HepG2 (cell line): ENCODE measurements at regions not wholly inside any gene's neighbourhood (a gene's known extent, or its start where the extent isn't known, plus 50 kb on each side); places are given as distances from the start of the nearest gene placed in this dataset.

Experiments
- CTCF ChIP-seq: sonication (generic); formaldehyde crosslinking; IDR thresholded peaks from 2 replicates; pipeline ENCODE4 v1.5.0; 2020; ENCODE audit warnings: mild to moderate bottlenecking, missing genetic modification reagents, moderate library complexity
- EZH2 ChIP-seq: conservative IDR thresholded peaks from 2 replicates; pipeline ENCODE4 v1.6.1; 2012; ENCODE audit warnings: mild to moderate bottlenecking, low read depth, low read length, moderate library complexity
- POLR2A ChIP-seq, 2 experiments: IDR thresholded peaks; 2 replicates each; pipeline ENCODE4 v1.6.1; 2011; ENCODE audit warnings: low read depth in 2 of 2, low read length in 2 of 2, mild to moderate bottlenecking in 1 of 2, moderate library complexity in 1 of 2; ENCODE audit not compliant: insufficient read depth in 1 of 2
- SIN3A ChIP-seq: IDR thresholded peaks from 2 replicates; pipeline ENCODE4 v1.6.1; 2011; ENCODE audit warnings: low read depth, mild to moderate bottlenecking, control low read depth, low read length, borderline replicate concordance
- SP1 ChIP-seq, 2 experiments: fragments of 450-650 bp in 1 of 2; sonication (generic) in 1 of 2; formaldehyde crosslinking in 1 of 2; IDR thresholded peaks; 2 replicates each; pipeline versions ENCODE4 v1.4.0 to v1.6.1; 2016 to 2020; ENCODE audit warnings: missing genetic modification reagents in 1 of 2
- TARDBP ChIP-seq: sonication (generic); formaldehyde crosslinking; IDR thresholded peaks from 2 replicates; pipeline ENCODE4 v1.8.0; 2022; ENCODE audit warnings: mild to moderate bottlenecking, missing genetic modification reagents
- TCF7L2 ChIP-seq: IDR thresholded peaks from 2 replicates; pipeline ENCODE4 v1.6.1; 2011; ENCODE audit warnings: mild to moderate bottlenecking, low read depth, low read length, moderate library complexity
- TMF1 ChIP-seq: sonication (generic); formaldehyde crosslinking; IDR thresholded peaks from 2 replicates; pipeline ENCODE4 v1.8.1; 2022; ENCODE audit warnings: low read depth, missing genetic modification reagents
- ZNF614 ChIP-seq: IDR thresholded peaks from 2 replicates; pipeline ENCODE4 v1.6.1; 2018; ENCODE audit warnings: missing biosample characterization, missing genetic modification reagents, inconsistent platforms, borderline replicate concordance

DNA sequence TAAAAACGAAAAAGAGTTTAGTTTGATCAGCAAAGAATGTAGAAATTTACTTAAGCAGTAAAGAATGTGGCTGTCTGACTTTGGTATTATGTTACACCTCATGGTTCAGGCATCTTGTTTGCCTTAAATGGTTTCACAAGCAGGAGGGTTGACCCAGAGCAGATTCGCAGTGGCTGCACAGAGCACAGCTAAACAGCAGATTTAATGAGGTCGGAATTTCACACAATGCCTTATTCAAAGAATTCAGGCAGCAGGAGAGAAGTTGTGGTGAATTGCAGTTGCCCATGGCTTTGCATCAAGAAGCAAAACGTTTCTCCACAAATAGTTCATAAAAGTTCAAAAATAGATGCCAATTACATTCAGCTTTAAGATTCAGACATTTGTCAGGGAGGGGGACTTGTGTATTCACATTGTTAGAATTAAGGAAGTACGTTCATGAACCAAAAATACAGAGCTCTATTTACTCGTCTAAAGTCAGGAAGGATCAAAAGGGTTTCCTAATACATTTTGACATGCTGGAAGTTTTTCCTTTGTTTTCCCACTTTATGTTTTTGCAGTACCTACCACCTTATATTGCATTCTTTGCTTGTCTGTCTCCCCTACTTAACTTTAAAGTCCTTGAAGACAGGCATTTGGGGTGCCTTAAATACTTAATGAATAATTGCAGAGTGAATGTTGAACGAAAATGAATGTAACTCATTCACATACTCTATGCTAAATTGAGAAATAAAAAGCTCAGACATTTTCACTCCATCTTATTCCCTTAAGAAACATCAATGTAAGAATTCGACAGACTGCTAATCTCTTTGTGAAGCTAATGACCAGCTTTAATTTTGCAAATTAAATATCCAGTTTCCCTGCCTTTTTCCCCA lies 1163.6 kb upstream of the CITED2 start:
- TF ChIP-seq SIN3A (no peak), TCF7L2 (no peak), TARDBP (CRISPR knock-in tag) (no peak), TMF1 (CRISPR knock-in tag) (no peak), SP1 (IDR thresholded peaks at IDR 0.05) (no peak), SP1 (CRISPR knock-in tag; IDR thresholded peaks at IDR 0.05) (no peak), EZH2 (no peak), CTCF (CRISPR knock-in tag) (no peak), POLR2A (IDR thresholded peaks at IDR 0.05; ENCODE audit: insufficient read depth in 1 of 2, low read depth in 2 of 2, low read length in 2 of 2) (no peak), ZNF614 (CRISPR knock-in tag) (no peak)
